Mesenchymal stem cell (in vitro differentiated cells and primary cell): ENCODE measurements at regions not wholly inside any gene's neighbourhood (a gene's known extent, or its start where the extent isn't known, plus 50 kb on each side); places are given as distances from the start of the nearest gene placed in this dataset.

Experiments
- DNase-seq: peaks from one replicate; pipeline ENCODE4 v3.0.0-alpha.2; 2013
- H2AFZ ChIP-seq: one replicate; pipeline ENCODE4 v1.6.1; 2013; ENCODE audit warnings: low read depth, mild to moderate bottlenecking, control low read depth, inconsistent platforms, low read length, moderate library complexity
- H2AK5ac ChIP-seq: 2 replicates; pipeline ENCODE4 v1.6.1; 2013; ENCODE audit warnings: low read length, moderate library complexity, mild to moderate bottlenecking, inconsistent platforms; ENCODE audit not compliant: severe bottlenecking
- H2BK120ac ChIP-seq: one replicate; pipeline ENCODE4 v1.6.1; 2013; ENCODE audit warnings: low read depth, mild to moderate bottlenecking, inconsistent platforms, low read length, moderate library complexity
- H2BK12ac ChIP-seq, 2 experiments: one replicate each; pipeline ENCODE4 v1.6.1; 2013; ENCODE audit warnings: inconsistent platforms in 2 of 2, low read length in 2 of 2, mild to moderate bottlenecking in 2 of 2, moderate library complexity in 2 of 2, control low read depth in 1 of 2
- H2BK15ac ChIP-seq: one replicate; pipeline ENCODE4 v1.6.1; 2013; ENCODE audit warnings: mild to moderate bottlenecking, low read depth, inconsistent platforms; ENCODE audit not compliant: poor library complexity, severe bottlenecking
- H2BK5ac ChIP-seq: 2 replicates; pipeline ENCODE4 v1.6.1; 2013; ENCODE audit warnings: low read depth, mild to moderate bottlenecking, low read length, control low read depth, inconsistent platforms; ENCODE audit not compliant: poor library complexity, severe bottlenecking
- H3K14ac ChIP-seq, 2 experiments: one replicate each; pipeline ENCODE4 v1.6.1; 2013; ENCODE audit warnings: inconsistent platforms in 2 of 2, low read length in 2 of 2, control low read depth in 1 of 2, mild to moderate bottlenecking in 1 of 2, moderate library complexity in 1 of 2
- H3K18ac ChIP-seq, 2 experiments: one replicate each; pipeline ENCODE4 v1.6.1; 2013; ENCODE audit warnings: inconsistent platforms in 2 of 2, low read length in 2 of 2, control low read depth in 1 of 2, low read depth in 1 of 2, mild to moderate bottlenecking in 1 of 2
- H3K23ac ChIP-seq, 2 experiments: one replicate each; pipeline ENCODE4 v1.6.1; 2013; ENCODE audit warnings: inconsistent platforms in 2 of 2, low read length in 2 of 2, mild to moderate bottlenecking in 2 of 2, moderate library complexity in 2 of 2, control low read depth in 1 of 2
- H3K27ac ChIP-seq: 2 replicates; pipeline ENCODE4 v1.5.1; 2013; ENCODE audit warnings: mild to moderate bottlenecking, moderate library complexity, low read length, control low read depth, inconsistent platforms; ENCODE audit not compliant: poor library complexity, severe bottlenecking
- H3K27me3 ChIP-seq, 2 experiments: 2 replicates each; pipeline versions ENCODE4 v1.6.1 to v1.7.0; 2013; ENCODE audit warnings: low read length in 2 of 2, mild to moderate bottlenecking in 2 of 2, moderate library complexity in 2 of 2, control low read depth in 1 of 2, inconsistent platforms in 1 of 2; ENCODE audit not compliant: control insufficient read depth in 1 of 2, insufficient read depth in 1 of 2
- H3K36me3 ChIP-seq, 2 experiments: 2 replicates each; pipeline versions ENCODE4 v1.6.1 to v1.7.0; 2013; ENCODE audit warnings: low read length in 2 of 2, control low read depth in 1 of 2, inconsistent platforms in 1 of 2, low read depth in 1 of 2, mild to moderate bottlenecking in 1 of 2; ENCODE audit not compliant: insufficient read depth in 2 of 2, control insufficient read depth in 1 of 2
- H3K4ac ChIP-seq, 2 experiments: one replicate each; pipeline ENCODE4 v1.6.1; 2013; ENCODE audit warnings: inconsistent platforms in 2 of 2, low read length in 2 of 2, mild to moderate bottlenecking in 2 of 2, moderate library complexity in 2 of 2, control low read depth in 1 of 2, low read depth in 1 of 2
- H3K4me1 ChIP-seq: 2 replicates; pipeline ENCODE4 v1.6.1; 2013; ENCODE audit warnings: low read depth, low read length, control low read depth; ENCODE audit not compliant: control insufficient read depth, insufficient read depth
- H3K4me2 ChIP-seq: 2 replicates; pipeline ENCODE4 v1.6.1; 2013; ENCODE audit warnings: low read length, mild to moderate bottlenecking, inconsistent platforms; ENCODE audit not compliant: poor library complexity, severe bottlenecking
- H3K4me3 ChIP-seq, 2 experiments: 2 replicates each; pipeline versions ENCODE4 v1.5.1 to v1.7.0; 2013; ENCODE audit warnings: low read length in 2 of 2, mild to moderate bottlenecking in 2 of 2, control low read depth in 1 of 2, low read depth in 1 of 2; ENCODE audit not compliant: insufficient read depth in 1 of 2
- H3K79me1 ChIP-seq: replicated peaks from 2 replicates; pipeline ENCODE4 v1.6.1; 2013; ENCODE audit warnings: mild to moderate bottlenecking, control low read depth, low read length, inconsistent platforms; ENCODE audit not compliant: poor library complexity, severe bottlenecking
- H3K9ac ChIP-seq: 2 replicates; pipeline ENCODE4 v1.7.0; 2013; ENCODE audit warnings: mild to moderate bottlenecking, low read length, moderate library complexity
- H3K9me3 ChIP-seq: 2 replicates; pipeline ENCODE4 v1.7.0; 2013; ENCODE audit warnings: mild to moderate bottlenecking, low read length; ENCODE audit not compliant: control insufficient read depth
- H4K8ac ChIP-seq: one replicate; pipeline ENCODE4 v1.6.1; 2013; ENCODE audit warnings: inconsistent platforms, mild to moderate bottlenecking, low read length, moderate library complexity
- H4K91ac ChIP-seq: one replicate; pipeline ENCODE4 v1.6.1; 2013; ENCODE audit warnings: mild to moderate bottlenecking, low read length, inconsistent platforms
- WGBS: methylation state at CpG from one replicate; pipeline ENCODE4 v1.1.7; 2013; ENCODE audit warnings: mixed read lengths; 5-methylcytosine and 5-hydroxymethylcytosine counted together

DNA sequence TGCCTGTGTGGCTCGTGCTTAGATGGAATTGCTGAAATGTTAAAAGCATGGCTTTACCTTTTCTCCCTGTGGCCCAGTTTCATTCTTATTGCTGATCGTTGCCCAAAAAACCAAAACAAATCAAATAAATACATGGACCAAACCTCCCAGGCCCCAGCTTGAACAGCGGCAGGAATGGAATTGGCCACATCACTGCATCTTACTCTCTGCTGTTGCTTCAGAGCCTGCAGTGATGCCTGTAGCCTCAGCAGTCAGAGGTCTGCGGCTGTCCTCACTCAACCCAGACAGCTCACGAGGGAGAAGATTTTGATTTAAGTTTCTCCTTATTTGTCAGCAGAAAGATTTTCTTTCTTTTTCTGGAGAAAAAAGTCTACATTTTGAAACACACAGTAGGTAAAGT lies 91.5 kb downstream of the NPIPB11 start:
- Histone ChIP-seq H3K18ac (peak overlapping the region in 1 of 2 experiments; percentile 67), H2BK12ac (no peak overlapping the region), H2AK5ac (no peak overlapping the region), H4K8ac (no peak overlapping the region), H3K23ac (no peak overlapping the region), H3K36me3 (no peaks in the 10 kb centered on the region), H2BK120ac (no peak overlapping the region), H3K9ac (no peak overlapping the region), H2AFZ (no peak overlapping the region), H3K9me3 (no peaks in the 10 kb centered on the region), H3K27ac (no peak overlapping the region), H3K4me3 (no peak overlapping the region), H3K27me3 (peaks cover 0 to 4% of the 10 kb centered on the region in 2 experiments), H2BK5ac (no peak overlapping the region), H3K79me1 (no peaks in the 10 kb centered on the region), H4K91ac (no peak overlapping the region), H3K14ac (no peak overlapping the region), H2BK15ac (no peak overlapping the region), H3K4me1 (peaks cover 20% of the 10 kb centered on the region), H3K4me2 (no peak overlapping the region), H3K4ac (no peak overlapping the region)
- WGBS: 93% methylated on average over 3 of the region's 5 CpGs
- DNase-seq: no peak

GRCh38 chr16:29314292-29314934 lies 92.1 kb downstream of the NPIPB11 start:
- Histone ChIP-seq H3K27ac (no peak overlapping the region), H2BK12ac (peak overlapping the region; percentile 49 to 66), H3K4me3 (no peak overlapping the region), H3K4ac (no peak overlapping the region), H3K18ac (peak overlapping the region in 1 of 2 experiments; percentile 23), H3K4me1 (peaks cover 18% of the 10 kb centered on the region), H3K9me3 (no peaks in the 10 kb centered on the region), H3K36me3 (no peaks in the 10 kb centered on the region), H4K8ac (no peak overlapping the region), H3K9ac (no peak overlapping the region), H3K79me1 (no peaks in the 10 kb centered on the region), H3K23ac (no peak overlapping the region), H2BK120ac (no peak overlapping the region), H2AFZ (no peak overlapping the region), H2BK5ac (no peak overlapping the region), H3K14ac (peak overlapping the region in 1 of 2 experiments; percentile 70), H4K91ac (peak overlapping the region; percentile 6), H3K4me2 (no peak overlapping the region), H2AK5ac (no peak overlapping the region), H2BK15ac (no peak overlapping the region), H3K27me3 (peaks cover 0 to 4% of the 10 kb centered on the region in 2 experiments)
- WGBS: 95% methylated on average over 20 of the region's 20 CpGs
- no peak for DNase-seq

- H3K27ac ChIP-seq: no peak overlapping the region
- H2AFZ ChIP-seq: no peak overlapping the region
These were observed 92.9 kb downstream of the NPIPB11 start for GRCh38 chr16:29313559-29314048.

GRCh38 chr16:29312835-29313558 lies 93.5 kb downstream of the NPIPB11 start:
- WGBS: 78% methylated on average over 33 of the region's 33 CpGs
- Histone ChIP-seq H3K79me1 (no peaks in the 10 kb centered on the region), H3K9me3 (no peaks in the 10 kb centered on the region), H3K23ac (no peak overlapping the region), H2BK15ac (peak overlapping the region; percentile 33), H3K4ac (no peak overlapping the region), H3K18ac (no peak overlapping the region), H4K8ac (no peak overlapping the region), H3K27ac (no peak overlapping the region), H2AK5ac (no peak overlapping the region), H3K4me1 (peaks cover 27% of the 10 kb centered on the region), H2BK5ac (no peak overlapping the region), H3K36me3 (no peaks in the 10 kb centered on the region), H3K4me3 (no peak overlapping the region), H2BK120ac (no peak overlapping the region), H3K14ac (no peak overlapping the region), H3K9ac (no peak overlapping the region), H2BK12ac (peak overlapping the region in 1 of 2 experiments; percentile 61), H4K91ac (no peak overlapping the region), H3K27me3 (peaks cover 0 to 4% of the 10 kb centered on the region in 2 experiments), H2AFZ (no peak overlapping the region), H3K4me2 (no peak overlapping the region)
- no peak for DNase-seq

More at GRCh38 chr16:29313559-29314048, 92.9 kb downstream of the NPIPB11 start:
- Histone ChIP-seq H3K36me3 (no peaks in the 10 kb centered on the region), H3K23ac (no peak overlapping the region), H4K8ac (no peak overlapping the region), H4K91ac (no peak overlapping the region), H3K4ac (no peak overlapping the region), H3K14ac (no peak overlapping the region), H3K18ac (no peak overlapping the region), H3K4me1 (peaks cover 24% of the 10 kb centered on the region), H3K9me3 (no peaks in the 10 kb centered on the region), H3K27me3 (peaks cover 0 to 4% of the 10 kb centered on the region in 2 experiments), H3K79me1 (no peaks in the 10 kb centered on the region), H3K4me2 (no peak overlapping the region), H2BK12ac (peak overlapping the region in 1 of 2 experiments; percentile 43), H3K9ac (no peak overlapping the region), H3K4me3 (no peak overlapping the region), H2BK15ac (peak overlapping the region; percentile 33), H2BK120ac (no peak overlapping the region), H2BK5ac (no peak overlapping the region), H2AK5ac (no peak overlapping the region)
- WGBS: 83% methylated on average over 9 of the region's 9 CpGs
- DNase-seq: no peak
